Peyer's patch (tissue), 4 donors: ENCODE measurements at regions not wholly inside any gene's neighbourhood (a gene's known extent, or its start where the extent isn't known, plus 50 kb on each side); places are given as distances from the start of the nearest gene placed in this dataset.

Source experiments
- DNase-seq, 3 donors: peaks; one replicate each; pipeline ENCODE4 v3.0.0-alpha.2; 2017 to 2019
- H3K27ac ChIP-seq, 4 donors: fragments of 200-600 bp; sonication (generic); one replicate each; pipeline ENCODE4 v1.5.1; 2016 to 2019
- H3K27me3 ChIP-seq, 2 donors: fragments of 200-600 bp; sonication (generic); one replicate each; pipeline ENCODE4 v1.5.1; 2019
- H3K36me3 ChIP-seq, 3 donors: fragments of 200-600 bp; sonication (generic); one replicate each; pipeline ENCODE4 v1.5.1; 2016 to 2019
- H3K4me1 ChIP-seq, 4 donors: fragments of 200-600 bp; sonication (generic); one replicate each; pipeline ENCODE4 v1.5.1; 2016 to 2019
- H3K4me3 ChIP-seq, 4 donors: fragments of 200-600 bp; sonication (generic); 1 replicate in 3 of 4; 2 replicates in 1 of 4; pipeline ENCODE4 v1.5.1; 2016 to 2019; ENCODE audit warnings: mild to moderate bottlenecking in 1 of 4
- H3K9me3 ChIP-seq, 4 donors: fragments of 200-600 bp; sonication (generic); one replicate each; pipeline ENCODE4 v1.5.1; 2016 to 2019; ENCODE audit warnings: mild to moderate bottlenecking in 1 of 4
- POLR2A ChIP-seq, 2 donors: fragments of 450-650 bp; IDR thresholded peaks; one replicate each; pipeline ENCODE4 v1.5.1; 2017; ENCODE audit warnings: antibody characterized with exemption in 2 of 2, mild to moderate bottlenecking in 2 of 2, moderate library complexity in 2 of 2
- TF ChIP-seq, protein P1 (sequence below), 6 experiments: fragments of 450-650 bp in 4 of 6; fragments of 200-600 bp in 2 of 6; sonication (generic) in 1 of 6; IDR thresholded peaks; one replicate each; pipeline ENCODE4 v1.5.1; 2017 to 2019; ENCODE audit warnings: antibody characterized with exemption in 6 of 6, mild to moderate bottlenecking in 3 of 6, moderate library complexity in 1 of 6

DNA sequence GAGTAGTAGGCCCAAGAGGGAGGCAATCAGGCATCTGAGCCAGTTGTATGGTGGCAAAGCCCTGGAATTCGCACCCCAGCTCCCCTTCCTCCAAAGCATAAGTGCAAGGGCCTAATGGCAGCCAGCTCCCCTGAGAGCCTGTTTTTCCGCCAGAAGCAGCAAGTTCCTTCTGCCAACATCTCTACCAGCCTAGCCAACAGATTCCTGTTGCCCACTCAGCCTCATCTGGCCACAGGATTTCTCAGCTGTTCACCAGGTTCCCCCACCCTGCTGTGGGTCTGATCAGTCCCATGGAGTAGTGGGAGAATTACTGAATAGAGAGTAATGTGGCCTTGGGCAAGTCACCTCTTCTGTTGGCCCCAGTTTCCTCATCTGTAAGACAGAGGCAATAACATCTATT is 186.2 kb upstream of the PDE1C start:
- TF ChIP-seq, protein P1, sequence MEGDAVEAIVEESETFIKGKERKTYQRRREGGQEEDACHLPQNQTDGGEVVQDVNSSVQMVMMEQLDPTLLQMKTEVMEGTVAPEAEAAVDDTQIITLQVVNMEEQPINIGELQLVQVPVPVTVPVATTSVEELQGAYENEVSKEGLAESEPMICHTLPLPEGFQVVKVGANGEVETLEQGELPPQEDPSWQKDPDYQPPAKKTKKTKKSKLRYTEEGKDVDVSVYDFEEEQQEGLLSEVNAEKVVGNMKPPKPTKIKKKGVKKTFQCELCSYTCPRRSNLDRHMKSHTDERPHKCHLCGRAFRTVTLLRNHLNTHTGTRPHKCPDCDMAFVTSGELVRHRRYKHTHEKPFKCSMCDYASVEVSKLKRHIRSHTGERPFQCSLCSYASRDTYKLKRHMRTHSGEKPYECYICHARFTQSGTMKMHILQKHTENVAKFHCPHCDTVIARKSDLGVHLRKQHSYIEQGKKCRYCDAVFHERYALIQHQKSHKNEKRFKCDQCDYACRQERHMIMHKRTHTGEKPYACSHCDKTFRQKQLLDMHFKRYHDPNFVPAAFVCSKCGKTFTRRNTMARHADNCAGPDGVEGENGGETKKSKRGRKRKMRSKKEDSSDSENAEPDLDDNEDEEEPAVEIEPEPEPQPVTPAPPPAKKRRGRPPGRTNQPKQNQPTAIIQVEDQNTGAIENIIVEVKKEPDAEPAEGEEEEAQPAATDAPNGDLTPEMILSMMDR (IDR thresholded peaks at IDR 0.05) = no peak
- TF ChIP-seq POLR2A (IDR thresholded peaks at IDR 0.05) = no peak
- Histone ChIP-seq H3K4me1 (no peaks in the 10 kb centered on the region), H3K27ac (no peak overlapping the region)

DNA sequence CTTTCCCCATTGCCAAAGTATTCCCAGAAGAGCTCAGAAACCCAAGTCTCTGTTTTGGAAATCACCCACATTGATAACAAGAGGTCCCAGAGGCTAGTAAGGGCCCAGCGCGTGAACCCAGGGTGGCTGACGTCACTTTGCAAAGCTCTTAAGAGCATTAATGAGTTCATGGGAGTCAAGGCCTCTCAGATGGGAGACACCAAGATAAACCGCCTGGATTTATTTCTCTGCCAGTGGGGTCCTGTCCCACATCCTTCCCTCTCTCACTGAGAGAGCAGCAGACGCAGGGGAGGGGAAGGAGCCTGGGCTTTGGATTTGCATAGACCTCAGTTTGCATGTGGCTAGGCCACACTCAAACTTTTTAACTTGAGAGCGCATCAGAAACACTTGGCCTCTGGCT is 184.8 kb upstream of the PDE1C start:
- Histone ChIP-seq H3K36me3 (no peaks in the 10 kb centered on the region), H3K9me3 (no peaks in the 10 kb centered on the region), H3K4me3 (no peak overlapping the region), H3K4me1 (no peaks in the 10 kb centered on the region), H3K27me3 (no peaks in the 10 kb centered on the region), H3K27ac (no peak overlapping the region)
- DNase-seq = no peak
- TF ChIP-seq POLR2A (IDR thresholded peaks at IDR 0.05) = no peak
- TF ChIP-seq, protein P1 (IDR thresholded peaks at IDR 0.05) = no peak

More for the DNA sequence above, 186.2 kb upstream of the PDE1C start:
- H3K9me3 ChIP-seq = no peaks in the 10 kb centered on the region
- no peak overlapping the region for H3K4me3 ChIP-seq
- no peak for DNase-seq
- no peaks in the 10 kb centered on the region for H3K27me3 ChIP-seq
- no peaks in the 10 kb centered on the region for H3K36me3 ChIP-seq

DNA sequence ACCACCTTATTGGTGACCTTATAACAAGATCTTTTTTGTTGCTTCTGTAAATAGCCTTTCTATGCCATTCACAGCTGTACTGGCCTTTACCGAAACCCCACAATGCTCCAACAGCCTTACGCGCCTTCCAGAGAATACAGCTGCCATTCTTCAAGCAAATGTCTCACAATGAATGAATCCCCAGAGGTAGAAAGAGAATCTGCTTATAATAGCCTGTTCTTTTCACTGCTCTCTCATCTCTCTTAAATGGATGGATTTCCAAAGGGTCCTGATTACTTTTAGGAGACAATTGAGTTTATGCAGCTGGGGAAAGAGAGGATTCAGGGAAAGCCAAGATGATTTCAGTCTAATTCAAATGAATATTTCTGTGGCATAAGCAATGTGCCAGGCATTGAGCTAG is 183.1 kb upstream of the PDE1C start:
- no peaks in the 10 kb centered on the region for H3K9me3 ChIP-seq
- DNase-seq = no peak
- TF ChIP-seq POLR2A (IDR thresholded peaks at IDR 0.05) = no peak
- TF ChIP-seq, protein P1 (IDR thresholded peaks at IDR 0.05) = no peak

DNA sequence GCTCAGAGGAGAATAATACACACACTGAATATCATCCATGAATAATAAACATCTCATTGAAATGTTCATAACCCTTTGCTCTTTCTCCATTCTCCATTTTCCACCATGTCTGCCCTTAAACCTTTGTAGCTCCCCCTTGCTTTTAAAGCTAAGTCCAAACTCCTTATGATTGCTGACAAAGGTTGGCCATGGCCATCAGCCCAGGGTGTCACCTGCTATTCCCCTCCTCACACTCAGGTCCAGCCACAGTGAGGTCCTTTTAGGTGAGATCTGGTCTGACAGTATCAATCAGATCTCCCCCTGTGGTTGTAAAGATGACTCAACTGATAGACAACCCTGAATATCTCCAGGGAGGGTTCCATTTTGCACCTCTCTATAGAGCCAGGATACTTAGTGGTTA is 181.5 kb upstream of the PDE1C start:
- H3K9me3 ChIP-seq = no peaks in the 10 kb centered on the region
- no peak overlapping the region for H3K4me3 ChIP-seq
- TF ChIP-seq, protein P1 (IDR thresholded peaks at IDR 0.05) = no peak
- no peak for TF ChIP-seq POLR2A (IDR thresholded peaks at IDR 0.05)
- DNase-seq = no peak
- no peak overlapping the region for H3K27ac ChIP-seq
- no peaks in the 10 kb centered on the region for H3K36me3 ChIP-seq
- no peaks in the 10 kb centered on the region for H3K27me3 ChIP-seq
- no peaks in the 10 kb centered on the region for H3K4me1 ChIP-seq

More for the DNA sequence above, 183.1 kb upstream of the PDE1C start:
- H3K27me3 ChIP-seq = no peaks in the 10 kb centered on the region
- H3K27ac ChIP-seq = no peak overlapping the region
- no peaks in the 10 kb centered on the region for H3K4me1 ChIP-seq
- H3K36me3 ChIP-seq = no peaks in the 10 kb centered on the region
- H3K4me3 ChIP-seq = no peak overlapping the region

DNA sequence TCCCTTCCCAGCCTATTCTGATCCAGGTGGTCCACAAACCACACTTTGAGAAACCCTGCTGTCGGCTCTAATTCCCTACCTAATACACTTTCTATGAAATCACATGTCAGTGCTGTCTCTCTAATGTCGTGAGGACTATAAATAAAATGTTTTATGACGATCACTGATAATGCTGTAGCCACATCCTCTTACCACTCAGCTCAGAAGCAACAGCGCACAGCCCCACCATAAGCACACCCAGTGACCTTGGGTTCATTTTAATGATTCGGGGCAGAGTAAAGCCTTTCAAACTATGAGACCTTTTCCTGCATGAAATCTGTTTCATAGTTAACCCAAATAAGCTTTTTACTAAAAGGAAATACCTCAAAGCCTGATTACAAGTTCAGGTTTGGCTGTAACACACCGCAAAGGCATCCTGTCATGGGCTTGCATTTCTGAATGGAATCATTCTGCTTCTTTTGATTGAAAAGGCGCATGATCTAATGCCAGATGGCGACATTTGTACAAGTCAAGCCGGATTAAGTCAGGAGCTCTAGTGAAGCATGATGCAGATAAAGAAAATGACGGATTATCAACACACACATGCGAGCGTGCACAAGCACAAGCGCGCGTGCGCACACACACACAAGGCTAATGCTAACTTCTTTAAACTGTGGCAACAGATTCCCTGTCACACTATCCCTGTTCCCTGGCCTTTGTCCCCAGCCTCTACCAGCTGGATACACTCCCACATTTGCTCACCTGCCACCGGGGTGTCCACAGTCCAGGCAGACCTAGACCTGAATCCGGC is 180.5 kb upstream of the PDE1C start:
- TF ChIP-seq, protein P1 (IDR thresholded peaks at IDR 0.05) = no peak
- TF ChIP-seq POLR2A (IDR thresholded peaks at IDR 0.05) = no peak
- no peaks in the 10 kb centered on the region for H3K4me1 ChIP-seq
- no peaks in the 10 kb centered on the region for H3K36me3 ChIP-seq
- no peaks in the 10 kb centered on the region for H3K9me3 ChIP-seq
- H3K4me3 ChIP-seq = no peak overlapping the region
- no peak for DNase-seq
- no peaks in the 10 kb centered on the region for H3K27me3 ChIP-seq
- H3K27ac ChIP-seq = no peak overlapping the region
